ENCODE measurements at regions not wholly inside any gene's neighbourhood (a gene's known extent, or its start where the extent isn't known, plus 50 kb on each side); places are given as distances from the start of the nearest gene placed in this dataset.
"Not testable (repeated sequence)": the region's sequence is repeated elsewhere in the genome, so short reads cannot be mapped to it uniquely, and the experiment has no call there.

GRCh38 chr5:154601014-154601413, 123.0 kb upstream of the HAND1 start:
- no peak for DNase-seq (ENCODE audit: extremely low read depth in 1 of 11, low read depth in 9 of 11, low spot score in 4 of 11)

GRCh38 chr5:154598021-154598420, 120.0 kb upstream of the HAND1 start:
- DNase-seq (ENCODE audit: extremely low read depth in 1 of 11, low read depth in 9 of 11, low spot score in 4 of 11) = no peak

GRCh38 chr5:154596844-154597243, 118.8 kb upstream of the HAND1 start:
- DNase-seq (ENCODE audit: extremely low read depth in 1 of 11, low read depth in 9 of 11, low spot score in 4 of 11) = not testable (repeated sequence)

- DNase-seq (ENCODE audit: extremely low read depth in 1 of 11, low read depth in 9 of 11, low spot score in 4 of 11) = no peak
These were observed 117.6 kb upstream of the HAND1 start for GRCh38 chr5:154595662-154596061.

GRCh38 chr5:154593796-154594195, 115.8 kb upstream of the HAND1 start:
- no peak for DNase-seq (ENCODE audit: extremely low read depth in 1 of 11, low read depth in 9 of 11, low spot score in 4 of 11)

GRCh38 chr5:154593071-154593470, 115.0 kb upstream of the HAND1 start:
- DNase-seq (ENCODE audit: extremely low read depth in 1 of 11, low read depth in 9 of 11, low spot score in 4 of 11) = no peak

- no peak for DNase-seq (ENCODE audit: extremely low read depth in 1 of 11, low read depth in 9 of 11, low spot score in 4 of 11)
These were observed 112.2 kb upstream of the HAND1 start for GRCh38 chr5:154590093-154590724.

GRCh38 chr5:154589511-154589910, 111.5 kb upstream of the HAND1 start:
- no peak for DNase-seq (ENCODE audit: extremely low read depth in 1 of 11, low read depth in 9 of 11, low spot score in 4 of 11)

- DNase-seq (ENCODE audit: extremely low read depth in 1 of 11, low read depth in 9 of 11, low spot score in 4 of 11) = not testable (repeated sequence)
These were observed 110.9 kb upstream of the HAND1 start for GRCh38 chr5:154588833-154589425.

GRCh38 chr5:154588091-154588774, 110.2 kb upstream of the HAND1 start:
- DNase-seq (ENCODE audit: extremely low read depth in 1 of 11, low read depth in 9 of 11, low spot score in 4 of 11) = no peak

GRCh38 chr5:154587123-154588026, 109.3 kb upstream of the HAND1 start:
- no peak for DNase-seq (ENCODE audit: extremely low read depth in 1 of 11, low read depth in 9 of 11, low spot score in 4 of 11)

GRCh38 chr5:154583671-154584177, 105.7 kb upstream of the HAND1 start:
- DNase-seq (ENCODE audit: extremely low read depth in 1 of 11, low read depth in 9 of 11, low spot score in 4 of 11) = no peak

- no peak for DNase-seq (ENCODE audit: extremely low read depth in 1 of 11, low read depth in 9 of 11, low spot score in 4 of 11)
These were observed 102.4 kb upstream of the HAND1 start for GRCh38 chr5:154580422-154580821.

GRCh38 chr5:154577416-154577815, 99.4 kb upstream of the HAND1 start:
- no peak for DNase-seq (ENCODE audit: extremely low read depth in 1 of 11, low read depth in 9 of 11, low spot score in 4 of 11)

GRCh38 chr5:154576429-154576806, 98.4 kb upstream of the HAND1 start:
- no peak for DNase-seq (ENCODE audit: extremely low read depth in 1 of 11, low read depth in 9 of 11, low spot score in 4 of 11)

- DNase-seq (ENCODE audit: extremely low read depth in 1 of 11, low read depth in 9 of 11, low spot score in 4 of 11) = no peak
These were observed 97.8 kb upstream of the HAND1 start for GRCh38 chr5:154575546-154576428.

GRCh38 chr5:154573011-154573410, 95.0 kb upstream of the HAND1 start:
- no peak for DNase-seq (ENCODE audit: extremely low read depth in 1 of 11, low read depth in 9 of 11, low spot score in 4 of 11)

- no peak for DNase-seq (ENCODE audit: extremely low read depth in 1 of 11, low read depth in 9 of 11, low spot score in 4 of 11)
These were observed 93.5 kb upstream of the HAND1 start for GRCh38 chr5:154571325-154572035.
